Loucy (cell line): ENCODE measurements at regions not wholly inside any gene's neighbourhood (a gene's known extent, or its start where the extent isn't known, plus 50 kb on each side); places are given as distances from the start of the nearest gene placed in this dataset.

ENCODE experiments used
- H2AFZ ChIP-seq: fragments of 200-600 bp; sonication (generic); 2 replicates; pipeline ENCODE4 v1.6.0; 2016; ENCODE audit warnings: antibody characterized with exemption, mild to moderate bottlenecking, low read length, moderate library complexity
- H3F3A ChIP-seq: fragments of 200-600 bp; 2 replicates; pipeline ENCODE4 v1.6.0; 2016; ENCODE audit warnings: antibody characterized with exemption, low read depth, mild to moderate bottlenecking
- H3K27me3 ChIP-seq: fragments of 200-600 bp; sonication (generic); 2 replicates; pipeline ENCODE4 v1.6.1; 2014; ENCODE audit warnings: low read length, mild to moderate bottlenecking; ENCODE audit not compliant: insufficient read depth, poor library complexity, severe bottlenecking
- H3K36me3 ChIP-seq: fragments of 200-600 bp; sonication (generic); 2 replicates; pipeline ENCODE4 v1.6.1; 2016; ENCODE audit warnings: low read length; ENCODE audit not compliant: insufficient read depth
- H3K4me1 ChIP-seq: fragments of 200-600 bp; sonication (generic); 2 replicates; pipeline ENCODE4 v1.5.1; 2014; ENCODE audit warnings: low read length, mild to moderate bottlenecking; ENCODE audit not compliant: insufficient read depth, poor library complexity, severe bottlenecking
- H3K4me2 ChIP-seq: fragments of 200-600 bp; sonication (generic); 2 replicates; pipeline ENCODE4 v1.6.0; 2014; ENCODE audit warnings: antibody characterized with exemption, low read length, low read depth, mild to moderate bottlenecking; ENCODE audit not compliant: poor library complexity, severe bottlenecking
- H3K4me3 ChIP-seq: fragments of 200-600 bp; sonication (generic); 2 replicates; pipeline ENCODE4 v1.5.1; 2014; ENCODE audit warnings: low read length, mild to moderate bottlenecking, mixed read lengths; ENCODE audit not compliant: poor library complexity, severe bottlenecking
- H3K79me2 ChIP-seq: fragments of 200-600 bp; sonication (generic); 2 replicates; pipeline ENCODE4 v1.6.1; 2014; ENCODE audit warnings: low read length; ENCODE audit not compliant: insufficient read depth
- H3K9ac ChIP-seq: fragments of 200-600 bp; sonication (generic); 2 replicates; pipeline ENCODE4 v1.6.0; 2014; ENCODE audit warnings: mild to moderate bottlenecking, low read depth, low read length, moderate library complexity; ENCODE audit not compliant: poor library complexity, severe bottlenecking
- H3K9me2 ChIP-seq: fragments of 200-600 bp; sonication (generic); replicated peaks from 2 replicates; pipeline ENCODE4 v1.6.1; 2016; ENCODE audit warnings: low read depth, low read length, mixed read lengths
- H3K9me3 ChIP-seq: fragments of 200-600 bp; sonication (generic); 2 replicates; pipeline ENCODE4 v1.6.1; 2014; ENCODE audit warnings: mild to moderate bottlenecking, antibody characterized with exemption, low read length, low read depth; ENCODE audit not compliant: insufficient read depth
- H4K20me1 ChIP-seq: fragments of 200-600 bp; sonication (generic); 2 replicates; pipeline ENCODE4 v1.6.0; 2014; ENCODE audit warnings: antibody characterized with exemption, low read length, mild to moderate bottlenecking; ENCODE audit not compliant: insufficient read depth, poor library complexity, severe bottlenecking
- EZH2phosphoT487 ChIP-seq: fragments of 200-600 bp; IDR thresholded peaks from 2 replicates; pipeline ENCODE4 v1.6.1; 2018; ENCODE audit warnings: antibody characterized with exemption, mild to moderate bottlenecking, moderate library complexity, borderline replicate concordance
- TF ChIP-seq, protein P1 (sequence below): fragments of 200-600 bp; sonication (generic); conservative IDR thresholded peaks from 2 replicates; pipeline ENCODE4 v1.5.1; 2014; ENCODE audit warnings: mild to moderate bottlenecking, antibody characterized with exemption, low read length

DNA sequence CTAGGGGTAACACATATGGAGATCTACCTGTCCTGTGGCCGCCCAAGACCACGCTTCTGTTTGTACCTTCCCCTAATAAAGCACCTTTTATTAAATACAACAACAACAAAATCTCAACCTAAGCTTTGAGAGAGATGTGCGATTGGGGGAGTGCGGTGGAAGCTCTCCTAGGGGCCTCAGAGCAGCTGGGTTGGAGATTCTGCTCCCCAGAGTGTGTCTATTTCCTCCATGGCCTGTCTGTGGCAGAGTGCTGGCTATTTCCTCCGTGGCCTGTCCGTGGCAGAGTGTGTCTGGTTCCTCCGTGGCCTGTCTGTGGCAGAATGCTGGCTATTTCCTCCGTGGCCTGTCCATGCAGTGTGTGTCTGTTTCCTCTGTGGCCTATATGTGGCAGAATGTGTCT lies 139.3 kb upstream of the IPO9 start:
- H3K4me2 ChIP-seq, result no peak overlapping the region
- H3K9me3 ChIP-seq, result no peaks in the 10 kb centered on the region
- H3F3A ChIP-seq, result no peaks in the 10 kb centered on the region
- H4K20me1 ChIP-seq, result no peaks in the 10 kb centered on the region
- H3K4me3 ChIP-seq, result no peak overlapping the region
- no peaks in the 10 kb centered on the region for H3K27me3 ChIP-seq
- H3K4me1 ChIP-seq, result peaks cover 5% of the 10 kb centered on the region
- H3K9ac ChIP-seq, result no peak overlapping the region
- no peaks in the 10 kb centered on the region for H3K36me3 ChIP-seq
- no peaks in the 10 kb centered on the region for H3K79me2 ChIP-seq
- no peak for TF ChIP-seq EZH2phosphoT487
- TF ChIP-seq, protein P1, sequence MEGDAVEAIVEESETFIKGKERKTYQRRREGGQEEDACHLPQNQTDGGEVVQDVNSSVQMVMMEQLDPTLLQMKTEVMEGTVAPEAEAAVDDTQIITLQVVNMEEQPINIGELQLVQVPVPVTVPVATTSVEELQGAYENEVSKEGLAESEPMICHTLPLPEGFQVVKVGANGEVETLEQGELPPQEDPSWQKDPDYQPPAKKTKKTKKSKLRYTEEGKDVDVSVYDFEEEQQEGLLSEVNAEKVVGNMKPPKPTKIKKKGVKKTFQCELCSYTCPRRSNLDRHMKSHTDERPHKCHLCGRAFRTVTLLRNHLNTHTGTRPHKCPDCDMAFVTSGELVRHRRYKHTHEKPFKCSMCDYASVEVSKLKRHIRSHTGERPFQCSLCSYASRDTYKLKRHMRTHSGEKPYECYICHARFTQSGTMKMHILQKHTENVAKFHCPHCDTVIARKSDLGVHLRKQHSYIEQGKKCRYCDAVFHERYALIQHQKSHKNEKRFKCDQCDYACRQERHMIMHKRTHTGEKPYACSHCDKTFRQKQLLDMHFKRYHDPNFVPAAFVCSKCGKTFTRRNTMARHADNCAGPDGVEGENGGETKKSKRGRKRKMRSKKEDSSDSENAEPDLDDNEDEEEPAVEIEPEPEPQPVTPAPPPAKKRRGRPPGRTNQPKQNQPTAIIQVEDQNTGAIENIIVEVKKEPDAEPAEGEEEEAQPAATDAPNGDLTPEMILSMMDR, result no peak
- no peaks in the 10 kb centered on the region for H3K9me2 ChIP-seq
- no peak overlapping the region for H2AFZ ChIP-seq

DNA sequence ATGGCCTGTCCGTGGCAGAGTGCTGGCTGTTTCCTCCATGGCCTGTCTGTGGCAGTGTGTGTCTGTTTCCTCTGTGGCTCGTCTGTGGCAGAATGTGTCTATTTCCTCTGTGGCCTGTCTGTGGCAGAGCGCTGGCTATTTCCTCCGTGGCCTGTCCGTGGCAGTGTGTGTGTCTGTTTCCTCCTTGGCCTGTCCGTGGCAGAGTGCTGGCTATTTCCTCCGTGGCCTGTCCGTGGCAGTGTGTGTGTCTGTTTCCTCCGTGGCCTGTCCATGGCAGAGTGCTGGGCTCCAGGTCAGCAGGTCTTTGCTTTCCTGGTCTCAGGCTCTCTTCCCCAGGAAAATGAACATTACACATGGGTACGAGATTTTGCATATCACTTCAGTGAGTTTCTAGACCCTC lies 138.4 kb upstream of the IPO9 start:
- Histone ChIP-seq H3K27me3 (no peaks in the 10 kb centered on the region), H3K9me3 (no peaks in the 10 kb centered on the region), H3K79me2 (no peaks in the 10 kb centered on the region), H3K4me1 (peaks cover 5% of the 10 kb centered on the region), H3K36me3 (no peaks in the 10 kb centered on the region), H3F3A (no peaks in the 10 kb centered on the region), H3K4me2 (no peak overlapping the region), H4K20me1 (no peaks in the 10 kb centered on the region), H3K9me2 (no peaks in the 10 kb centered on the region), H2AFZ (no peak overlapping the region), H3K9ac (no peak overlapping the region), H3K4me3 (no peak overlapping the region)
- TF ChIP-seq EZH2phosphoT487, result no peak
- TF ChIP-seq, protein P1, result no peak

DNA sequence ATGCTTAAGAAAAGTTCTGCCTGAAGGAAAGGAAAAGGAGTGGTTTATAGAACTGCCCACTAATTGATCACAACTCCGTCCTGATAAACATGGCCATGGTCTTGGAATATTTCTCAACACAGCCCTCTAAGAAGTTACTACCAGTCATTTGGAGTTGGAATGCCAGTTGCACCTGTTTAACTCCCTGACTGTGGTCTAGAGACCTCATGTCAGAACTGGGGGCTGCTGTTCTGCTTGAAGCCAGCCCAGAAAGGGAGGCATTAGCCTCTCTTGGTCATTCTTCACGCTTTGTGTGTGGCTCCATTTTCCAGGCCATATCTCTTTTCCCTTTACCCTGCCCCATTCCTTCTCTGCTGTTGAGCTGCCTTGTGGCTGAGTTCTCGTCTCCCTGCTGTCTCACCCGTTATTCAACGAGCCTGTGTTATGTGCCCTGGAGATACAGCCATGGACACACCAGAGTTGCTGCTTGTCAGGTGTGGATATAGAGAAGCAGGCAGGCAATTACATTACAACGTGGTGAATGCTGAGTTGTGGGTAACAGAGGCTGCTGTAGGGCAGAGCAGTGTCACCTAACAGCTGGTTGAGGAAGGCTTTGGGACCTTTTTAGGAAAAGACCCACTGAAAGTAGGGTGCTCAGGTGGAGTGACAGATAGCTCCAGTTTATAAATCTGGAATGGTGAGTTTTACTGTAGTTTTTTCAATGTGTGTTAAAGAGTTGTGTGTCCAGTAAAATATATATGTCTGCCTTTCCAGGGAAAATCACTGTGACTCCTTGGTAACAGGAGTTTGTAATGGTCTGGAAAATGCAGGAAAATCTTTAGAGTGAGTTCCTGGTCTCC lies 137.0 kb upstream of the IPO9 start:
- H3K9ac ChIP-seq, result no peak overlapping the region
- H3K79me2 ChIP-seq, result no peaks in the 10 kb centered on the region
- H2AFZ ChIP-seq, result no peak overlapping the region
- no peak overlapping the region for H3K4me2 ChIP-seq
- no peaks in the 10 kb centered on the region for H4K20me1 ChIP-seq
- no peaks in the 10 kb centered on the region for H3K27me3 ChIP-seq
- no peaks in the 10 kb centered on the region for H3K9me3 ChIP-seq
- H3K4me3 ChIP-seq, result no peak overlapping the region
- no peaks in the 10 kb centered on the region for H3F3A ChIP-seq
- TF ChIP-seq, protein P1, result no peak
- H3K36me3 ChIP-seq, result no peaks in the 10 kb centered on the region
- H3K4me1 ChIP-seq, result peaks cover 3% of the 10 kb centered on the region
- H3K9me2 ChIP-seq, result no peaks in the 10 kb centered on the region
